ENCODE measurements at regions not wholly inside any gene's neighbourhood (a gene's known extent, or its start where the extent isn't known, plus 50 kb on each side); places are given as distances from the start of the nearest gene placed in this dataset.

DNA sequence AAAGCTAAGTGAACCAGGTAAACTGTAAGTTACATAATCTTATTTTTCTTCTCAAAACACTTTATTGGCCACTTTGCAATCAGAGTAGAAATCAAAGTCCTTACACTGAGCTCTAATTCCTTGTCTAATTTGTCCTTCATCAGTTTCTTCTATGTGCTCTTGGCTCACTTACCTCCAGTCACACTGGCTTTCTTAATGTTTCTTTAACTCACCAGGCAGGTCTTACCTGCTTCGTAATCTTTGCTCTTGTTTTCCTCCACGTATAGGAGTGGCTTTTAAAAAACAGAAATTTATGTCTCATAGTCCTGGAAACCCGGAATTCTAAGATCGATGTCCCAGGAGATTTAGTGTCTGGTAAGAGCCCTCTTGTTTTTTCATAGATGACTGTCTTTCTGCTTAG is 1462.1 kb downstream of the FSTL5 start:
- TF ChIP-seq, protein P1, sequence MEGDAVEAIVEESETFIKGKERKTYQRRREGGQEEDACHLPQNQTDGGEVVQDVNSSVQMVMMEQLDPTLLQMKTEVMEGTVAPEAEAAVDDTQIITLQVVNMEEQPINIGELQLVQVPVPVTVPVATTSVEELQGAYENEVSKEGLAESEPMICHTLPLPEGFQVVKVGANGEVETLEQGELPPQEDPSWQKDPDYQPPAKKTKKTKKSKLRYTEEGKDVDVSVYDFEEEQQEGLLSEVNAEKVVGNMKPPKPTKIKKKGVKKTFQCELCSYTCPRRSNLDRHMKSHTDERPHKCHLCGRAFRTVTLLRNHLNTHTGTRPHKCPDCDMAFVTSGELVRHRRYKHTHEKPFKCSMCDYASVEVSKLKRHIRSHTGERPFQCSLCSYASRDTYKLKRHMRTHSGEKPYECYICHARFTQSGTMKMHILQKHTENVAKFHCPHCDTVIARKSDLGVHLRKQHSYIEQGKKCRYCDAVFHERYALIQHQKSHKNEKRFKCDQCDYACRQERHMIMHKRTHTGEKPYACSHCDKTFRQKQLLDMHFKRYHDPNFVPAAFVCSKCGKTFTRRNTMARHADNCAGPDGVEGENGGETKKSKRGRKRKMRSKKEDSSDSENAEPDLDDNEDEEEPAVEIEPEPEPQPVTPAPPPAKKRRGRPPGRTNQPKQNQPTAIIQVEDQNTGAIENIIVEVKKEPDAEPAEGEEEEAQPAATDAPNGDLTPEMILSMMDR (conservative IDR thresholded peaks at IDR 0.05 in 1 of 2, IDR thresholded peaks at IDR 0.05 in 1 of 2; ENCODE audit: low read depth in 1 of 2, low read length in 2 of 2): no peak
- TF ChIP-seq EZH2 (IDR thresholded peaks at IDR 0.05; ENCODE audit: low read length, missing control alignments): no peak

Data from fibroblast of lung (primary cell).